ENCODE measurements at regions not wholly inside any gene's neighbourhood (a gene's known extent, or its start where the extent isn't known, plus 50 kb on each side); places are given as distances from the start of the nearest gene placed in this dataset.

DNA sequence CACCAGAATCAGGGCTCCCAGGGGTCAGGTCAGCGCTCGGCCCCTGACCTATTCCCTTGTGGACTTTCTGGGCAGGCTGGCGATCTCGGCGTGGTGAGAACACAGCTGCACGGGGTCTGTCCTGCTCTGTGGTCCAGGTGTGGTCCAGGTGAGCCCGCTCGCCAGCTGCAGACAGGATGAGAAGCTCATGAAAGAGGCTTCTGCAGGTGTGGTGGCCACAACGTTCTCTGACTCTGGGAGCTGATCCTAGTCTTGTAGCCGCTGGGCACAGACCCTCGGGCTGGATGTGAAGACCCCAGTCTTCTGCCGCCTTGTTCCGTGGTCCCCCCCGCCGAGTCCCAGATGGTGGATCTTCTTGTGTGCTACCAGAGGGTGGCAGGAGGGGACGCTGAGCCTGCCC is 129.7 kb downstream of the RTP5 start:
- intact Hi-C loops (cut with micrococcal nuclease; ENCODE audit: unreplicated experiment): no loop called here
- H3K4me3 ChIP-seq (ENCODE audit: low read depth, low read length, poor library complexity, severe bottlenecking): no peak overlapping the region
- H3K9me3 ChIP-seq (ENCODE audit: low read length): no peaks in the 10 kb centered on the region
- DNase-seq (ENCODE audit: low spot score): no peak
- no peaks in the 10 kb centered on the region for H4K20me1 ChIP-seq (ENCODE audit: insufficient read depth, low read length)
- no peak overlapping the region for H2AFZ ChIP-seq (ENCODE audit: low read length)
- ChIA-PET POLR2A (no interaction called here), CTCF (ENCODE audit: unreplicated experiment) (no interaction called here)
- no peak overlapping the region for H3K27ac ChIP-seq (ENCODE audit: low read depth, low read length, poor library complexity, severe bottlenecking)
- no peaks in the 10 kb centered on the region for H3K36me3 ChIP-seq (ENCODE audit: insufficient read depth, low read length)
- no peaks in the 10 kb centered on the region for H3K9me2 ChIP-seq (ENCODE audit: insufficient read depth, low read length)
- BruUV-seq (replicated peaks): no TSS peak
- no peaks in the 10 kb centered on the region for H3K79me2 ChIP-seq (ENCODE audit: insufficient read depth, low read depth, low read length)
- no peaks in the 10 kb centered on the region for H3K4me1 ChIP-seq (ENCODE audit: insufficient read depth, low read length, poor library complexity, severe bottlenecking)
- H3K4me2 ChIP-seq (ENCODE audit: low read length): no peak overlapping the region
- TF ChIP-seq, protein P1, sequence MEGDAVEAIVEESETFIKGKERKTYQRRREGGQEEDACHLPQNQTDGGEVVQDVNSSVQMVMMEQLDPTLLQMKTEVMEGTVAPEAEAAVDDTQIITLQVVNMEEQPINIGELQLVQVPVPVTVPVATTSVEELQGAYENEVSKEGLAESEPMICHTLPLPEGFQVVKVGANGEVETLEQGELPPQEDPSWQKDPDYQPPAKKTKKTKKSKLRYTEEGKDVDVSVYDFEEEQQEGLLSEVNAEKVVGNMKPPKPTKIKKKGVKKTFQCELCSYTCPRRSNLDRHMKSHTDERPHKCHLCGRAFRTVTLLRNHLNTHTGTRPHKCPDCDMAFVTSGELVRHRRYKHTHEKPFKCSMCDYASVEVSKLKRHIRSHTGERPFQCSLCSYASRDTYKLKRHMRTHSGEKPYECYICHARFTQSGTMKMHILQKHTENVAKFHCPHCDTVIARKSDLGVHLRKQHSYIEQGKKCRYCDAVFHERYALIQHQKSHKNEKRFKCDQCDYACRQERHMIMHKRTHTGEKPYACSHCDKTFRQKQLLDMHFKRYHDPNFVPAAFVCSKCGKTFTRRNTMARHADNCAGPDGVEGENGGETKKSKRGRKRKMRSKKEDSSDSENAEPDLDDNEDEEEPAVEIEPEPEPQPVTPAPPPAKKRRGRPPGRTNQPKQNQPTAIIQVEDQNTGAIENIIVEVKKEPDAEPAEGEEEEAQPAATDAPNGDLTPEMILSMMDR (conservative IDR thresholded peaks at IDR 0.05; ENCODE audit: low read length): no peak
- TF ChIP-seq EZH2phosphoT487 (IDR thresholded peaks at IDR 0.05; ENCODE audit: borderline replicate concordance, low read depth, low read length): no peak

DNA sequence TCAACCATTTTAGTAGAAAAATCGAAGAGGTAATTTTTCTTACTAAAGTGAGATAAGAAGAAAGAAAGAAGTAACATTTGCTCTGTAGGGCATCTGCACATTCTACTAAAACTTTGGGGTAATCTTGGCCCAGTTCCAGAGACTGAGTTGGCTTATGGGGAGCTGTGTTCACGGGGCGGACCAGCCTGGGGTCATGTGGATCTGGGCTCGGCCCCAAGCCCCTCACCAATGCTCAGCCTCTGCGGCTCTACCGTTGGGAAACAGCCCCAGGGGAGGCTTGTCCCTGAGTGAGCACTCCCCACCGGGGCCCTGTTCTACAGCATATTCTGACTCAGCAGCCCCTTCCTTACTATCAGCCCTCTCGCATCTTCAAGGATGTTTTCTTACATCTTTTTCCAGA is 132.3 kb downstream of the RTP5 start:
- no peaks in the 10 kb centered on the region for H3K36me3 ChIP-seq (ENCODE audit: insufficient read depth, low read length)
- CTCF ChIA-PET (ENCODE audit: unreplicated experiment): interaction anchor here (0.6 kb wide), 1 partner anchor 503 kb away, joined by 4 read pairs; no protein-coding TSS in a partner anchor
- no peaks in the 10 kb centered on the region for H3K79me2 ChIP-seq (ENCODE audit: insufficient read depth, low read depth, low read length)
- BruUV-seq (replicated peaks): no TSS peak
- no peak overlapping the region for H3K4me3 ChIP-seq (ENCODE audit: low read depth, low read length, poor library complexity, severe bottlenecking)
- intact Hi-C loops (cut with micrococcal nuclease; ENCODE audit: unreplicated experiment): no loop called here
- no peak overlapping the region for H3K27ac ChIP-seq (ENCODE audit: low read depth, low read length, poor library complexity, severe bottlenecking)
- H2AFZ ChIP-seq (ENCODE audit: low read length): no peak overlapping the region
- no peaks in the 10 kb centered on the region for H3K9me2 ChIP-seq (ENCODE audit: insufficient read depth, low read length)
- POLR2A ChIA-PET: no interaction called here
- no peaks in the 10 kb centered on the region for H4K20me1 ChIP-seq (ENCODE audit: insufficient read depth, low read length)
- no peaks in the 10 kb centered on the region for H3K4me1 ChIP-seq (ENCODE audit: insufficient read depth, low read length, poor library complexity, severe bottlenecking)
- TF ChIP-seq, protein P1 (conservative IDR thresholded peaks at IDR 0.05; ENCODE audit: low read length): no peak
- TF ChIP-seq EZH2phosphoT487 (IDR thresholded peaks at IDR 0.05; ENCODE audit: borderline replicate concordance, low read depth, low read length): no peak
- H3K9me3 ChIP-seq (ENCODE audit: low read length): no peaks in the 10 kb centered on the region
- no peak overlapping the region for H3K4me2 ChIP-seq (ENCODE audit: low read length)
- no peak for DNase-seq (ENCODE audit: low spot score)

- Histone ChIP-seq H3K9me2 (ENCODE audit: insufficient read depth, low read length) (no peaks in the 10 kb centered on the region), H3K4me1 (ENCODE audit: insufficient read depth, low read length, poor library complexity, severe bottlenecking) (no peaks in the 10 kb centered on the region), H3K4me2 (ENCODE audit: low read length) (no peak overlapping the region), H4K20me1 (ENCODE audit: insufficient read depth, low read length) (no peaks in the 10 kb centered on the region), H3K9me3 (ENCODE audit: low read length) (no peaks in the 10 kb centered on the region), H3K4me3 (ENCODE audit: low read depth, low read length, poor library complexity, severe bottlenecking) (no peak overlapping the region), H3K36me3 (ENCODE audit: insufficient read depth, low read length) (no peaks in the 10 kb centered on the region), H3K79me2 (ENCODE audit: insufficient read depth, low read depth, low read length) (no peaks in the 10 kb centered on the region), H2AFZ (ENCODE audit: low read length) (no peak overlapping the region), H3K27ac (ENCODE audit: low read depth, low read length, poor library complexity, severe bottlenecking) (no peak overlapping the region)
- intact Hi-C loops (cut with micrococcal nuclease; ENCODE audit: unreplicated experiment): no loop called here
- DNase-seq (ENCODE audit: low spot score): no peak
- TF ChIP-seq, protein P1 (conservative IDR thresholded peaks at IDR 0.05; ENCODE audit: low read length): no peak
- TF ChIP-seq EZH2phosphoT487 (IDR thresholded peaks at IDR 0.05; ENCODE audit: borderline replicate concordance, low read depth, low read length): no peak
- no TSS peak for BruUV-seq (replicated peaks)
- CTCF ChIA-PET (ENCODE audit: unreplicated experiment): no interaction called here
- POLR2A ChIA-PET: interaction anchor here (0.6 kb wide), 1 partner anchor 9 kb away, joined by 3 read pairs; no protein-coding TSS in a partner anchor
Measured at GRCh38 chr2:242002944-242003343, 133.4 kb downstream of the RTP5 start.
